Hypothalamus (tissue), 51 donors: ENCODE measurements at regions not wholly inside any gene's neighbourhood (a gene's known extent, or its start where the extent isn't known, plus 50 kb on each side); places are given as distances from the start of the nearest gene placed in this dataset.
"Not testable (repeated sequence)": the region's sequence is repeated elsewhere in the genome, so short reads cannot be mapped to it uniquely, and the experiment has no call there.

Experiments used
- DNase-seq, 51 donors: peaks; one replicate each; lab custom pipeline; 2025; lab: John Stamatoyannopoulos, UW

- no peak for DNase-seq
Observed at GRCh38 chr18:39622431-39622830, 2056.8 kb upstream of the CELF4 start.

GRCh38 chr18:39620551-39621168 is 2055.1 kb upstream of the CELF4 start:
- DNase-seq = no peak

GRCh38 chr18:39618265-39619003 is 2052.8 kb upstream of the CELF4 start:
- DNase-seq = no peak

GRCh38 chr18:39611381-39612100 is 2045.9 kb upstream of the CELF4 start:
- DNase-seq = no peak

- no peak for DNase-seq
Observed at GRCh38 chr18:39607034-39607433, 2041.4 kb upstream of the CELF4 start.

- no peak for DNase-seq
Observed at GRCh38 chr18:39604836-39605235, 2039.2 kb upstream of the CELF4 start.

- no peak for DNase-seq
Observed at GRCh38 chr18:39602131-39602530, 2036.5 kb upstream of the CELF4 start.

- no peak for DNase-seq
Observed at GRCh38 chr18:39600894-39601293, 2035.3 kb upstream of the CELF4 start.

- DNase-seq = no peak
Observed at GRCh38 chr18:39599251-39599650, 2033.7 kb upstream of the CELF4 start.

GRCh38 chr18:39596891-39597290 is 2031.3 kb upstream of the CELF4 start:
- no peak for DNase-seq

- DNase-seq = no peak
Observed at GRCh38 chr18:39596221-39596620, 2030.6 kb upstream of the CELF4 start.

GRCh38 chr18:39594206-39594605 is 2028.6 kb upstream of the CELF4 start:
- no peak for DNase-seq

GRCh38 chr18:39591649-39592048 is 2026.1 kb upstream of the CELF4 start:
- DNase-seq = no peak

- DNase-seq = no peak
Observed at GRCh38 chr18:39589496-39589895, 2023.9 kb upstream of the CELF4 start.

GRCh38 chr18:39587586-39587985 is 2022.0 kb upstream of the CELF4 start:
- DNase-seq = no peak

GRCh38 chr18:39586741-39587140 is 2021.1 kb upstream of the CELF4 start:
- DNase-seq = no peak

GRCh38 chr18:39574897-39575296 is 2009.3 kb upstream of the CELF4 start:
- DNase-seq = no peak

- no peak for DNase-seq
Observed at GRCh38 chr18:39571511-39571910, 2005.9 kb upstream of the CELF4 start.

GRCh38 chr18:39565551-39566230 is 2000.1 kb upstream of the CELF4 start:
- not testable (repeated sequence) for DNase-seq

- DNase-seq = no peak
Observed at GRCh38 chr18:39564716-39565115, 1999.1 kb upstream of the CELF4 start.

GRCh38 chr18:39561126-39561525 is 1995.5 kb upstream of the CELF4 start:
- DNase-seq = no peak
